Testis (tissue), 2 donors: ENCODE measurements at regions not wholly inside any gene's neighbourhood (a gene's known extent, or its start where the extent isn't known, plus 50 kb on each side); places are given as distances from the start of the nearest gene placed in this dataset.

Experiments
- CTCF ChIP-seq, 3 experiments: fragments of 450-650 bp in 2 of 3; fragments of 200-600 bp in 1 of 3; sonication (generic) in 1 of 3; IDR thresholded peaks; one replicate each; pipeline ENCODE4 v1.5.1; 2016 to 2019; ENCODE audit warnings: antibody characterized with exemption in 3 of 3, mild to moderate bottlenecking in 2 of 3, moderate library complexity in 1 of 3
- POLR2A ChIP-seq: fragments of 450-650 bp; IDR thresholded peaks from one replicate; pipeline ENCODE4 v1.6.1; 2017; ENCODE audit warnings: antibody characterized with exemption, mild to moderate bottlenecking, moderate library complexity

GRCh38 chr5:91611746-91612145 lies 228.6 kb upstream of the ARRDC3 start:
- no peak for TF ChIP-seq CTCF (IDR thresholded peaks at IDR 0.05)
- TF ChIP-seq POLR2A = no peak
